HCT116 (cell line): ENCODE measurements at regions not wholly inside any gene's neighbourhood (a gene's known extent, or its start where the extent isn't known, plus 50 kb on each side); places are given as distances from the start of the nearest gene placed in this dataset.

Experiments used
- ATAC-seq: fragments of 200-7000 bp; cut with Tn5 transposase; 2 replicates; pipeline ENCODE4 v1.9.1; 2020; ENCODE audit warnings: mild to moderate bottlenecking, moderate library complexity
- BruUV-seq: library from RNA; stranded (reverse); fragments of 400-500 nt; replicated peaks from 2 replicates; lab custom pipeline; 2021; lab: Mats Ljungman, UMichigan
- CTCF ChIA-PET: fragments of 300-600 bp; sonication (Branson Sonifier 250); formaldehyde crosslinking; loops from one replicate; lab custom pipeline; 2021; ENCODE audit warnings: antibody characterized with exemption; lab: Charles Lee
- POLR2A ChIA-PET: fragments of 300-600, 350-600 bp; sonication (Branson Sonifier 250); formaldehyde crosslinking; loops from one replicate; lab custom pipeline; 2021; ENCODE audit warnings: antibody characterized with exemption; lab: Charles Lee
- RAD21 ChIA-PET, 2 experiments: fragments of 300-600 bp; sonication (Branson Sonifier 250); formaldehyde crosslinking; loops; one replicate each; lab custom pipeline; 2023; ENCODE audit warnings: low total read pairs in 2 of 2; ENCODE audit not compliant: uncharacterized antibody in 2 of 2, unreplicated experiment in 2 of 2, low non-redundant PET in 1 of 2; lab: Charles Lee
- DNase-seq: peaks from one replicate; pipeline ENCODE4 v3.0.0-alpha.2; 2010; ENCODE audit warnings: low read depth, low spot score
- H2AFZ ChIP-seq: fragments of 200-600 bp; shearing (Covaris generic), sonication (generic); 2 replicates; pipeline ENCODE4 v1.6.1; 2017; ENCODE audit warnings: low read depth, mixed run types, mixed read lengths, antibody characterized with exemption, low read length; ENCODE audit not compliant: poor library complexity, severe bottlenecking
- H3K27ac ChIP-seq: 2 replicates; pipeline ENCODE4 v1.5.1; 2012; ENCODE audit warnings: low read depth, low read length
- H3K27me3 ChIP-seq: fragments of 200-600 bp; sonication (generic); 2 replicates; pipeline ENCODE4 v1.6.1; 2016; ENCODE audit warnings: mixed run types, low read length, mixed read lengths; ENCODE audit not compliant: insufficient read depth
- H3K36me3 ChIP-seq, 2 experiments: fragments of 200-500 bp in 1 of 2; fragments of 200-600 bp in 1 of 2; sonication (Bioruptor generic) in 1 of 2; sonication (generic) in 1 of 2; 2 replicates each; pipeline versions ENCODE4 v1.5.1 to v1.6.1; 2014 to 2016; ENCODE audit warnings: low read length in 2 of 2, inconsistent platforms in 1 of 2, mixed read lengths in 1 of 2, mixed run types in 1 of 2; ENCODE audit not compliant: insufficient read depth in 2 of 2, control insufficient read depth in 1 of 2
- H3K4me1 ChIP-seq, 2 experiments: fragments of 200-600 bp in 1 of 2; sonication (generic) in 1 of 2; 2 replicates each; pipeline versions ENCODE4 v1.5.1 to v1.6.1; 2012 to 2017; ENCODE audit warnings: low read length in 2 of 2, inconsistent platforms in 1 of 2, mild to moderate bottlenecking in 1 of 2, mixed read lengths in 1 of 2, mixed run types in 1 of 2, moderate library complexity in 1 of 2; ENCODE audit not compliant: insufficient read depth in 2 of 2, control insufficient read depth in 1 of 2
- H3K4me2 ChIP-seq: fragments of 200-600 bp; sonication (generic); 2 replicates; pipeline ENCODE4 v1.6.1; 2017; ENCODE audit warnings: mixed run types, low read length, mixed read lengths
- H3K4me3 ChIP-seq, 2 experiments: fragments of 200-600 bp in 1 of 2; sonication (generic) in 1 of 2; replicated peaks in 1 of 2; 2 replicates each; pipeline ENCODE4 v1.5.1; 2011 to 2016; ENCODE audit warnings: low read length in 2 of 2, control low read depth in 1 of 2, low read depth in 1 of 2, mild to moderate bottlenecking in 1 of 2, mixed read lengths in 1 of 2, mixed run types in 1 of 2
- H3K79me2 ChIP-seq: fragments of 200-600 bp; sonication (generic); 2 replicates; pipeline ENCODE4 v1.6.1; 2017; ENCODE audit warnings: mild to moderate bottlenecking, mixed run types, low read length, moderate library complexity, mixed read lengths; ENCODE audit not compliant: insufficient read depth
- H3K9ac ChIP-seq: fragments of 200-600 bp; sonication (generic); 2 replicates; pipeline ENCODE4 v1.6.1; 2016; ENCODE audit warnings: low read length, mixed read lengths
- H3K9me2 ChIP-seq: fragments of 200-600 bp; sonication (generic), shearing (Covaris generic); 2 replicates; pipeline ENCODE4 v1.6.1; 2017; ENCODE audit warnings: mixed run types, mild to moderate bottlenecking, moderate library complexity; ENCODE audit not compliant: insufficient read depth
- H3K9me3 ChIP-seq, 2 experiments: fragments of 200-500 bp in 1 of 2; fragments of 200-600 bp in 1 of 2; sonication (Bioruptor generic) in 1 of 2; sonication (generic) in 1 of 2; 2 replicates each; pipeline ENCODE4 v1.6.1; 2014 to 2017; ENCODE audit warnings: low read length in 2 of 2, mixed read lengths in 2 of 2, inconsistent platforms in 1 of 2, low read depth in 1 of 2, mild to moderate bottlenecking in 1 of 2, mixed run types in 1 of 2, moderate library complexity in 1 of 2; ENCODE audit not compliant: control insufficient read depth in 1 of 2, insufficient read depth in 1 of 2
- H4K20me1 ChIP-seq: fragments of 200-600 bp; sonication (generic), shearing (Covaris generic); 2 replicates; pipeline ENCODE4 v1.6.1; 2017; ENCODE audit warnings: mixed run types, mild to moderate bottlenecking, moderate library complexity; ENCODE audit not compliant: insufficient read depth
- ELF1 ChIP-seq: IDR thresholded peaks from 2 replicates; pipeline ENCODE4 v1.6.1; 2012; ENCODE audit warnings: low read depth, borderline replicate concordance
- FOSL1 ChIP-seq: IDR thresholded peaks from 2 replicates; pipeline ENCODE4 v1.6.1; 2012; ENCODE audit warnings: low read depth
- POLR2AphosphoS5 ChIP-seq: IDR thresholded peaks from 2 replicates; pipeline ENCODE4 v1.6.1; 2011; ENCODE audit warnings: mild to moderate bottlenecking, low read depth, low read length, moderate library complexity
- SP1 ChIP-seq: IDR thresholded peaks from 2 replicates; pipeline ENCODE4 v1.6.1; 2012; ENCODE audit warnings: low read depth
- intact Hi-C: fragments of 100-400 bp; cut with micrococcal nuclease; formaldehyde crosslinking; loops from 2 replicates; pipeline ENCODE4 v1.10.0; 2022
- TF ChIP-seq, protein P1 (sequence below): IDR thresholded peaks from 2 replicates; pipeline ENCODE4 v1.6.1; 2012
- TF ChIP-seq, protein P2 (sequence below): IDR thresholded peaks from 2 replicates; pipeline ENCODE4 v1.6.1; 2012; ENCODE audit warnings: low read depth

- H3K27ac ChIP-seq: no peak overlapping the region
- no peaks in the 10 kb centered on the region for H3K36me3 ChIP-seq
- no peak overlapping the region for H2AFZ ChIP-seq
- ChIA-PET CTCF (no interaction called here), RAD21 (no interaction called here)
- no peak overlapping the region for H3K4me2 ChIP-seq
- H3K79me2 ChIP-seq: no peaks in the 10 kb centered on the region
- no peak overlapping the region for H3K9ac ChIP-seq
- no peaks in the 10 kb centered on the region for H3K9me3 ChIP-seq
- no peaks in the 10 kb centered on the region for H4K20me1 ChIP-seq
- no peaks in the 10 kb centered on the region for H3K27me3 ChIP-seq
- intact Hi-C loops: no loop called here
- DNase-seq (no peak), ATAC-seq (no peak)
- no peaks in the 10 kb centered on the region for H3K9me2 ChIP-seq
- no peak overlapping the region for H3K4me3 ChIP-seq
- no TSS peak for BruUV-seq
- H3K4me1 ChIP-seq: no peaks in the 10 kb centered on the region
- TF ChIP-seq POLR2AphosphoS5 (no peak), SP1 (no peak), FOSL1 (no peak), ELF1 (no peak)
- TF ChIP-seq, protein P1, sequence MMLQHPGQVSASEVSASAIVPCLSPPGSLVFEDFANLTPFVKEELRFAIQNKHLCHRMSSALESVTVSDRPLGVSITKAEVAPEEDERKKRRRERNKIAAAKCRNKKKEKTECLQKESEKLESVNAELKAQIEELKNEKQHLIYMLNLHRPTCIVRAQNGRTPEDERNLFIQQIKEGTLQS: no peak
- TF ChIP-seq, protein P2, sequence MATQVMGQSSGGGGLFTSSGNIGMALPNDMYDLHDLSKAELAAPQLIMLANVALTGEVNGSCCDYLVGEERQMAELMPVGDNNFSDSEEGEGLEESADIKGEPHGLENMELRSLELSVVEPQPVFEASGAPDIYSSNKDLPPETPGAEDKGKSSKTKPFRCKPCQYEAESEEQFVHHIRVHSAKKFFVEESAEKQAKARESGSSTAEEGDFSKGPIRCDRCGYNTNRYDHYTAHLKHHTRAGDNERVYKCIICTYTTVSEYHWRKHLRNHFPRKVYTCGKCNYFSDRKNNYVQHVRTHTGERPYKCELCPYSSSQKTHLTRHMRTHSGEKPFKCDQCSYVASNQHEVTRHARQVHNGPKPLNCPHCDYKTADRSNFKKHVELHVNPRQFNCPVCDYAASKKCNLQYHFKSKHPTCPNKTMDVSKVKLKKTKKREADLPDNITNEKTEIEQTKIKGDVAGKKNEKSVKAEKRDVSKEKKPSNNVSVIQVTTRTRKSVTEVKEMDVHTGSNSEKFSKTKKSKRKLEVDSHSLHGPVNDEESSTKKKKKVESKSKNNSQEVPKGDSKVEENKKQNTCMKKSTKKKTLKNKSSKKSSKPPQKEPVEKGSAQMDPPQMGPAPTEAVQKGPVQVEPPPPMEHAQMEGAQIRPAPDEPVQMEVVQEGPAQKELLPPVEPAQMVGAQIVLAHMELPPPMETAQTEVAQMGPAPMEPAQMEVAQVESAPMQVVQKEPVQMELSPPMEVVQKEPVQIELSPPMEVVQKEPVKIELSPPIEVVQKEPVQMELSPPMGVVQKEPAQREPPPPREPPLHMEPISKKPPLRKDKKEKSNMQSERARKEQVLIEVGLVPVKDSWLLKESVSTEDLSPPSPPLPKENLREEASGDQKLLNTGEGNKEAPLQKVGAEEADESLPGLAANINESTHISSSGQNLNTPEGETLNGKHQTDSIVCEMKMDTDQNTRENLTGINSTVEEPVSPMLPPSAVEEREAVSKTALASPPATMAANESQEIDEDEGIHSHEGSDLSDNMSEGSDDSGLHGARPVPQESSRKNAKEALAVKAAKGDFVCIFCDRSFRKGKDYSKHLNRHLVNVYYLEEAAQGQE: no peak
- TF ChIP-seq, all 23 proteins: peak for 0
- POLR2A ChIA-PET: no interaction called here
Observed at GRCh38 chr2:173605994-173606393, 251.3 kb downstream of the CDCA7 start.
